Skin of body (tissue), 1 donor: ENCODE measurements at regions not wholly inside any gene's neighbourhood (a gene's known extent, or its start where the extent isn't known, plus 50 kb on each side); places are given as distances from the start of the nearest gene placed in this dataset.
"Not testable (repeated sequence)": the region's sequence is repeated elsewhere in the genome, so short reads cannot be mapped to it uniquely, and the experiment has no call there.

Source experiments
- DNase-seq: peaks from one replicate; lab custom pipeline; 2025; lab: John Stamatoyannopoulos, UW

- DNase-seq: no peak
Measured at GRCh38 chr7:115276791-115277190, 354.9 kb downstream of the MDFIC start.

DNA sequence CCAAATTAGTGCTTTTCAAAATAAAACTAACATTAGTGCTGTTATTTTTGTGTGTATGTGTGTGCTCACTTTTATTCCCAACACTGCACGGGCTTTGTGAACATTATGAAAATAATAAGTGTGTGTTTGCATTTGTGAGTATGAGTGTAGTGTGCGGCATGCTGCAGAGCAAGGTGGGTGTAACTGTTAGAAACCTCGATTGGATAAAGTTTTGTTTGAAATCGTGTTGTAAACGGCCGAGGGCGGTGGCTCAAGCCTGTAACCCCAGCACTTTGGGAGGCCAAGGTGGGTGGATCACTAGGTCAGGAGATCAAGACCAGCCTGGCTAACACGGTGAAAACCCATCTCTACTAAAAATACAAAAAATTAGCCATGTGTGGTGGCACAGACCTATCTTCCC, 352.0 kb downstream of the MDFIC start:
- not testable (repeated sequence) for DNase-seq

GRCh38 chr7:115273139-115273772, 351.4 kb downstream of the MDFIC start:
- no peak for DNase-seq

- no peak for DNase-seq
Measured at GRCh38 chr7:115271332-115272235, 349.7 kb downstream of the MDFIC start.

DNA sequence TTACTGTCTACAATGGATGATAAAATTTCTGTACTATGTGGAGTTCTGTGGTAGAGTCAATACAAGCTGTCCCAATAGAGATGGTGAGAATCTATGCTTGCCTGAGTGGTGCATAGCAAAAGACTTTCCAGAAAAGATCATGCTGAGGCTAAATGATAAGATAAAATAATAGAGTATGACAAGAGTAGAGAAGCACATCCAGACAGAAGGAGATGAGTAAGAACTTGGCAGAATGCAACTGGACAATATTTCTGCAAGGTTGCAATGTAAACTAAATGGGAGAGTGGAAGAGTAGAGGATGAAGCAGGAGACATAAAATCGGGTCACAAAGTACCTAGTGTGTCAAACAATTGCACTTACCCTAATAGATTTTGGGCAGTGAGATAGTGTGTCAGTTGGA, 347.6 kb downstream of the MDFIC start:
- DNase-seq: no peak

DNA sequence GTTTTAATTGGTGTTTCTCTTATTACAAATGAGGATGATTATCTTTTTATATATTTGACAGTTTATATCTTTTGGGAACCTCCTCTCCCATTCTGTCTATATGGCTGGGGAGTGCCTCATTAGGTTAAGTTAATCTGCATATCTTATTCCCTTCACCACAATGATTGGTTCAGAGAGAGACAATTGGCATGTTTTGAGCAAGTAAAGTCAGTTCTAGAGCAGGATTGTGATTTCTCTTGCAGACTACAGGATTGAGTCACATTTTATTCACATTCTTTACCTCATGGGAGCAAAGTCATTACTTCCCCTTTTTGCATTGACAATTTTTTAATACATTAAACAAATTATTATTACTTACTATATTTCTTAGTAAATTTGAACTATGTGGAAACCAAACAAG, 345.6 kb downstream of the MDFIC start:
- DNase-seq: no peak

- no peak for DNase-seq
Measured at GRCh38 chr7:115260381-115260780, 338.5 kb downstream of the MDFIC start.

GRCh38 chr7:115252461-115252860, 330.6 kb downstream of the MDFIC start:
- no peak for DNase-seq

GRCh38 chr7:115249080-115249479, 327.2 kb downstream of the MDFIC start:
- no peak for DNase-seq

DNA sequence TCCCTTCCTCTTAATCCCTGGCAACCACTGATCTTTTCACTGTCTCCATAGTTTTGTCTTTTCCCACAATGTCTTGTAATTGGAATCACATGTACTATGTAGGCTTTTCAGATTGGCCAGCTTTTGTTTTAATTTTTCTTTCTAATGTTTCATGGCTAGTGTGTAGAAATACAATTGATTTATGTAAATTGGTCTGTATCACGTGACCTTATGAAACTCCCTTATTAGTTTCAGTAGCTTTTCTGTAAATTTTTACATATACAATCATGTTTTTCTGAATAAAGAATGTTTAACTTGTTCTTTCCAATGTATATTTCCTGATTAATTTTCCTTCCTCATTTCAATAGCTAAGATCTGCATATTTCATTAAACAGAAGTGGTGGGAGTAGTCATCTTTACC, 319.3 kb downstream of the MDFIC start:
- no peak for DNase-seq

DNA sequence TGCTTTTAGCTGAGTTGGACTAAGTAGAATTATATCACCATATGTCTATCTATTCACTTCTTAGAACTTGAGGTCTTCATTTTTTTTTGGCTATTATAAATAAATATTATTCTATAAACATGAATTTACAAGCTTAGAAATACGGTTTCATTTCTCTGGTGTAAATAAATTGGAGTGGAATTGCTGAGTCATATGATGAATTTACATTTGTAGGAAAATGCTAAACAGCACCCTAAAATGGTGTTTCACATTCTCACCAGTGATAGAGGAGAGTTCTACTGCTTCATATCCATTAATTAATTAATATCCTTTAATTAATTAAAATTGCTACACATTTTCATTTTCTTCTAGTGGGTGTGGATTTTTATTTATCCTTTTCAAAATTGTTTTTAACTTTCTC, 318.3 kb downstream of the MDFIC start:
- no peak for DNase-seq

- no peak for DNase-seq
Measured at GRCh38 chr7:115235075-115235474, 313.2 kb downstream of the MDFIC start.

- no peak for DNase-seq
Measured at GRCh38 chr7:115233809-115234208, 311.9 kb downstream of the MDFIC start.

DNA sequence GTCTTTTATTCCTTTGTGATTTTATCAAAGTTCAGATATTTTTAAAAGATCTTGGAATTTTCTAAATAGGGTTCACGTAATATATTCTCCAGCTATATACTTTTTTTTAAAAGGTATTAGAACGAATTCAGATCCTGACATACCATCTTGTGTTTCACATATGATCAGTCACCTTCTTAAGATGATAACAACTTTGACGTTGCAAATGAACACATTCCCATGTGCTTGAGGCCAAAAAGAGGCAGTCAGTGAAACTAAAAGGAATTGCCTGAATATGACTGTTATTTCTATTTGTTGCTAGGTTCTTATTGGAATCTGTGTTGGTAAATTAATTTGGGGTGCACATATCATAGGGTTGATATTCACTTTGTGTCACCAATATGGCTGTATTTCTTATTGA, 310.1 kb downstream of the MDFIC start:
- DNase-seq: no peak

GRCh38 chr7:115230882-115231571, 309.1 kb downstream of the MDFIC start:
- DNase-seq: peak; percentile 26

GRCh38 chr7:115229401-115230105, 307.7 kb downstream of the MDFIC start:
- DNase-seq: no peak

- no peak for DNase-seq
Measured at GRCh38 chr7:115227473-115228235, 305.8 kb downstream of the MDFIC start.

DNA sequence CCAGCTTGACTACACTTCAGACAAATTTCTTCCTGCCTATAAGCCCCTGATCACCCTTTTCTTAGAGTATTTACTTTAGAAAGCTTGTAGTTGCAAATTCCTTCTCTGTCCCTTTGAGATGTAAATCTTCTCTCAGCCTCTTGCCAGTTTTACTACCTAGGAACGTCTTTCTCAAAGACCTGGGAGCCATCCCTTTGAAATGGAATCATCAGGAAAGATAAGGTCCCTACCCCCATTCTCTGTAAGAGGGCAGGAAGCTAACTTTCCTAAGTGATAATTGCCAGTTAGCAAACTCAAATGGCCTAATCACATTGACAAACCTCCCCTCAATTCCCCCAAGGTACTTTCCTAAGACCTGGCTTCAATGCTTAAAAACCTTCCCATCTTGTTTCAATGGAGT, 304.5 kb downstream of the MDFIC start:
- DNase-seq: no peak

GRCh38 chr7:115224922-115225321, 303.0 kb downstream of the MDFIC start:
- no peak for DNase-seq

DNA sequence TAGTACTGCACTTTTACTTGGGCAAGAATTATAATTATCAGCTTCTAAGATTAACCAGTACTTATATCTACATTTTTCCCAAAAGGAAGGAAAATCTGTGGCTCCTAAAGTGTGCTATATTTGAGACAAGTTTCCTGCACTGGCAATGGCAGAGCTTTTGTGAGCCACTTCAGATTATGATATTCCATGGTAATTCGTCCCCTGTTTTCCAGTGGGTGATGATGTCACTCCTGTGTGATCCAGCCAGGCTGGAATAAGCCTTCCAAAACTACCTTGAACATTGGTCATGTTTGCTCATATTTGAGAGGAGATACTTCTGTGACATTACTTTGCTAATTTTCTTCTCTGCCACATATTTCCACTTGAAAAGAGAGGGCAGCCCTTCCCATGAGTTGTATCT, 302.1 kb downstream of the MDFIC start:
- no peak for DNase-seq

- no peak for DNase-seq
Measured at GRCh38 chr7:115221456-115221855, 299.6 kb downstream of the MDFIC start.
